GM23338 (cell line): ENCODE measurements at regions not wholly inside any gene's neighbourhood (a gene's known extent, or its start where the extent isn't known, plus 50 kb on each side); places are given as distances from the start of the nearest gene placed in this dataset.

ENCODE experiments used
- ATAC-seq: fragments of 200-7000 bp; cut with Tn5 transposase; 3 replicates; pipeline ENCODE4 v1.9.1; 2020
- DNase-seq: peaks from one replicate; pipeline ENCODE4 v3.0.0-alpha.2; 2015; ENCODE audit warnings: low spot score
- H2AFZ ChIP-seq: fragments of 200-600 bp; sonication (generic); 2 replicates; pipeline ENCODE4 v1.8.0; 2016; ENCODE audit warnings: antibody characterized with exemption, mild to moderate bottlenecking, moderate library complexity
- H3F3A ChIP-seq: fragments of 200-600 bp; sonication (generic); replicated peaks from 2 replicates; pipeline ENCODE4 v1.8.0; 2017; ENCODE audit warnings: antibody characterized with exemption, mixed run types, low read depth
- H3K27ac ChIP-seq: fragments of 200-600 bp; sonication (generic); 2 replicates; pipeline ENCODE4 v1.6.1; 2016; ENCODE audit warnings: low read depth
- H3K27me3 ChIP-seq: fragments of 200-600 bp; sonication (generic); 2 replicates; pipeline ENCODE4 v1.8.0; 2016; ENCODE audit warnings: mild to moderate bottlenecking, mixed run types, moderate library complexity; ENCODE audit not compliant: insufficient read depth
- H3K36me3 ChIP-seq: fragments of 200-600 bp; sonication (generic); 2 replicates; pipeline ENCODE4 v1.8.0; 2016; ENCODE audit warnings: mild to moderate bottlenecking; ENCODE audit not compliant: insufficient read depth
- H3K4me1 ChIP-seq: fragments of 200-600 bp; sonication (generic); 2 replicates; pipeline ENCODE4 v1.8.0; 2016; ENCODE audit warnings: mild to moderate bottlenecking, moderate library complexity; ENCODE audit not compliant: insufficient read depth
- H3K4me2 ChIP-seq: fragments of 200-600 bp; sonication (generic); 2 replicates; pipeline ENCODE4 v1.7.1; 2017; ENCODE audit warnings: mixed run types
- H3K4me3 ChIP-seq: fragments of 200-600 bp; sonication (generic); 2 replicates; pipeline ENCODE4 v1.6.1; 2016; ENCODE audit warnings: mixed run types
- H3K79me2 ChIP-seq: fragments of 200-600 bp; sonication (generic); replicated peaks from 2 replicates; pipeline ENCODE4 v1.8.0; 2017; ENCODE audit warnings: mild to moderate bottlenecking; ENCODE audit not compliant: insufficient read depth
- H3K9me2 ChIP-seq: fragments of 200-600 bp; sonication (generic); 2 replicates; pipeline ENCODE4 v1.8.0; 2017; ENCODE audit not compliant: insufficient read depth
- H4K20me1 ChIP-seq: fragments of 200-600 bp; sonication (generic); replicated peaks from 2 replicates; pipeline ENCODE4 v1.8.0; 2017; ENCODE audit warnings: mild to moderate bottlenecking; ENCODE audit not compliant: insufficient read depth
- H3K27ac Mint-ChIP-seq: 2 replicates; pipeline ENCODE4 v1.8.0; 2020; ENCODE audit warnings: inconsistent platforms, mild to moderate bottlenecking, moderate library complexity, mixed read lengths
- H3K27me3 Mint-ChIP-seq: 3 replicates; pipeline ENCODE4 v1.8.0; 2022; ENCODE audit warnings: low read depth, mild to moderate bottlenecking, moderate library complexity, mixed read lengths, inconsistent platforms; ENCODE audit not compliant: insufficient read depth, poor library complexity
- H3K36me3 Mint-ChIP-seq: 3 replicates; pipeline ENCODE4 v1.8.0; 2021; ENCODE audit warnings: low read depth, mild to moderate bottlenecking, inconsistent platforms, moderate library complexity, mixed read lengths
- H3K4me1 Mint-ChIP-seq: 3 replicates; pipeline ENCODE4 v1.8.0; 2020; ENCODE audit warnings: mild to moderate bottlenecking, inconsistent platforms, mixed read lengths
- H3K4me3 Mint-ChIP-seq: 3 replicates; pipeline ENCODE4 v1.8.0; 2021; ENCODE audit warnings: moderate library complexity, mild to moderate bottlenecking, inconsistent platforms, mixed read lengths
- H3K9me3 Mint-ChIP-seq: 3 replicates; pipeline ENCODE4 v1.8.0; 2020; ENCODE audit warnings: moderate library complexity, mild to moderate bottlenecking, inconsistent platforms, mixed read lengths
- CREB1 ChIP-seq: fragments of 250-450 bp; sonication (Bioruptor Pico); IDR thresholded peaks from 2 replicates; pipeline ENCODE4 v1.5.0; 2020; ENCODE audit warnings: low read depth, mild to moderate bottlenecking, moderate library complexity
- CTCF ChIP-seq, 2 experiments: fragments of 200-600 bp in 1 of 2; sonication (generic) in 1 of 2; conservative IDR thresholded peaks; 2 replicates each; pipeline versions ENCODE4 v1.5.1 to v1.6.1; 2016 to 2017; ENCODE audit warnings: antibody characterized with exemption in 2 of 2, low read depth in 2 of 2, mild to moderate bottlenecking in 2 of 2, moderate library complexity in 1 of 2
- ETS1 ChIP-seq: IDR thresholded peaks from 2 replicates; pipeline ENCODE4 v1.6.1; 2016; ENCODE audit warnings: antibody characterized with exemption
- EZH2 ChIP-seq: fragments of 200-600 bp; sonication (generic); IDR thresholded peaks from one replicate; pipeline ENCODE4 v1.8.0; 2017; ENCODE audit warnings: antibody characterized with exemption, mild to moderate bottlenecking, low read depth; ENCODE audit not compliant: unreplicated experiment
- EZH2phosphoT487 ChIP-seq: fragments of 200-600 bp; sonication (generic); IDR thresholded peaks from one replicate; pipeline ENCODE4 v1.8.1; 2018; ENCODE audit warnings: antibody characterized with exemption; ENCODE audit not compliant: unreplicated experiment
- REST ChIP-seq: IDR thresholded peaks from one replicate; pipeline ENCODE4 v1.6.1; 2018; ENCODE audit warnings: antibody characterized with exemption; ENCODE audit not compliant: unreplicated experiment
- STAT1 ChIP-seq: IDR thresholded peaks from one replicate; pipeline ENCODE4 v1.6.1; 2016; ENCODE audit warnings: antibody characterized with exemption; ENCODE audit not compliant: unreplicated experiment
- ZNF462 ChIP-seq: fragments of 250-450 bp; sonication (Bioruptor Pico); IDR thresholded peaks from 2 replicates; pipeline ENCODE4 v1.5.0; 2020; ENCODE audit warnings: mild to moderate bottlenecking, moderate library complexity

GRCh38 chr15:19987389-19988048 is 554.1 kb downstream of the GOLGA6L6 start:
- Histone ChIP-seq H3K79me2 (no peaks in the 10 kb centered on the region), H2AFZ (no peak overlapping the region), H3K9me2 (no peaks in the 10 kb centered on the region), H3K4me3 (no peak overlapping the region), H3K36me3 (no peaks in the 10 kb centered on the region; the same call in 1 of the 2 replicates), H4K20me1 (no peaks in the 10 kb centered on the region), H3K27ac (no peak overlapping the region), H3F3A (no peaks in the 10 kb centered on the region), H3K4me1 (no peaks in the 10 kb centered on the region), H3K4me2 (no peak overlapping the region), H3K27me3 (no peaks in the 10 kb centered on the region)
- no peak overlapping the region for H3K27ac Mint-ChIP-seq
- peak; percentile 16 for DNase-seq
- no peak for TF ChIP-seq CREB1 (CRISPR knock-in tag)
- TF ChIP-seq CTCF (conservative IDR thresholded peaks at IDR 0.05; ENCODE audit: low read depth in 2 of 2) = peak in 1 of 2 experiments; percentile 28; a peak in 1 of 4 replicates
- H3K27me3 Mint-ChIP-seq = peaks cover 4% of the 10 kb centered on the region
- H3K4me1 Mint-ChIP-seq = no peaks in the 10 kb centered on the region
- peaks cover 90% of the 10 kb centered on the region for H3K9me3 Mint-ChIP-seq
- ATAC-seq = no peak
- H3K4me3 Mint-ChIP-seq = no peak overlapping the region
- H3K36me3 Mint-ChIP-seq = peaks cover 45% of the 10 kb centered on the region

GRCh38 chr15:19984101-19984500 is 557.5 kb downstream of the GOLGA6L6 start:
- Mint-ChIP-seq H3K36me3 (peaks cover 27% of the 10 kb centered on the region), H3K27me3 (peaks cover 4% of the 10 kb centered on the region), H3K4me3 (no peak overlapping the region), H3K27ac (no peak overlapping the region), H3K4me1 (no peaks in the 10 kb centered on the region), H3K9me3 (peaks cover 89% of the 10 kb centered on the region)
- no peak for DNase-seq
- H3K9me2 ChIP-seq = no peaks in the 10 kb centered on the region
- no peaks in the 10 kb centered on the region for H3K27me3 ChIP-seq
- H3K4me1 ChIP-seq = no peaks in the 10 kb centered on the region
- H3K79me2 ChIP-seq = no peaks in the 10 kb centered on the region
- H4K20me1 ChIP-seq = no peaks in the 10 kb centered on the region
- H3K4me2 ChIP-seq = no peak overlapping the region
- H2AFZ ChIP-seq = no peak overlapping the region
- no peak overlapping the region for H3K4me3 ChIP-seq
- no peaks in the 10 kb centered on the region; the same call in 1 of the 2 replicates for H3K36me3 ChIP-seq
- H3F3A ChIP-seq = no peaks in the 10 kb centered on the region
- ATAC-seq = no peak
- no peak overlapping the region for H3K27ac ChIP-seq
- TF ChIP-seq EZH2 = no peak
- no peak for TF ChIP-seq ETS1
- TF ChIP-seq ZNF462 (CRISPR knock-in tag) = no peak
- no peak for TF ChIP-seq EZH2phosphoT487
- TF ChIP-seq REST = no peak
- TF ChIP-seq CREB1 (CRISPR knock-in tag) = no peak
- TF ChIP-seq STAT1 = no peak
